NCI-H446 (cell line): ENCODE measurements at regions not wholly inside any gene's neighbourhood (a gene's known extent, or its start where the extent isn't known, plus 50 kb on each side); places are given as distances from the start of the nearest gene placed in this dataset.
A peak's percentile ranks its signal among the peaks of the same experiment; 100 is the strongest.

Experiments used
- DNase-seq, 2 experiments: peaks; one replicate each; lab custom pipeline; 2025; lab: John Stamatoyannopoulos, UW

- peak in 1 of 2 experiments; percentile 37 for DNase-seq
Observed at GRCh38 chr14:29459969-29460560, 467.6 kb downstream of the PRKD1 start.

GRCh38 chr14:29461101-29461500 is 466.5 kb downstream of the PRKD1 start:
- peak in 1 of 2 experiments; percentile 65 for DNase-seq

- DNase-seq, result peak in 1 of 2 experiments; percentile 63
Observed at GRCh38 chr14:29461506-29461905, 466.1 kb downstream of the PRKD1 start.

- DNase-seq, result peak; percentile 84 to 93
Observed at GRCh38 chr14:29462321-29462720, 465.3 kb downstream of the PRKD1 start.

GRCh38 chr14:29462772-29463171 is 464.9 kb downstream of the PRKD1 start:
- peak in 1 of 2 experiments; percentile 80 for DNase-seq

- DNase-seq, result peak in 1 of 2 experiments; percentile 71
Observed at GRCh38 chr14:29463727-29464395, 463.8 kb downstream of the PRKD1 start.

GRCh38 chr14:29465095-29465494 is 462.6 kb downstream of the PRKD1 start:
- DNase-seq, result peak in 1 of 2 experiments; percentile 57

- no peak for DNase-seq
Observed at GRCh38 chr14:29475641-29476040, 452.0 kb downstream of the PRKD1 start.

GRCh38 chr14:29486132-29486531 is 441.5 kb downstream of the PRKD1 start:
- DNase-seq, result no peak

GRCh38 chr14:29489911-29490425 is 437.7 kb downstream of the PRKD1 start:
- DNase-seq, result no peak

GRCh38 chr14:29493849-29494248 is 433.8 kb downstream of the PRKD1 start:
- DNase-seq, result no peak

GRCh38 chr14:29494312-29494711 is 433.3 kb downstream of the PRKD1 start:
- no peak for DNase-seq

GRCh38 chr14:29503903-29504302 is 423.7 kb downstream of the PRKD1 start:
- no peak for DNase-seq

GRCh38 chr14:29518335-29518734 is 409.3 kb downstream of the PRKD1 start:
- peak; percentile 71 to 81 for DNase-seq

GRCh38 chr14:29521526-29522137 is 406.0 kb downstream of the PRKD1 start:
- DNase-seq, result peak; percentile 34 to 86
